Upper lobe of left lung (tissue), 6 donors: ENCODE measurements at regions not wholly inside any gene's neighbourhood (a gene's known extent, or its start where the extent isn't known, plus 50 kb on each side); places are given as distances from the start of the nearest gene placed in this dataset.

Experiments
- ATAC-seq, 2 donors: fragments of 200-7000 bp; cut with Tn5 transposase; one replicate each; pipeline ENCODE4 v1.9.1; 2022; ENCODE audit warnings: mild to moderate bottlenecking in 2 of 2, moderate library complexity in 2 of 2; ENCODE audit not compliant: low FRiP score in 2 of 2
- DNase-seq, 2 donors: peaks; one replicate each; pipeline ENCODE4 v3.0.0-alpha.2; 2019 to 2020
- H3K27ac ChIP-seq, 4 donors: fragments of 200-600 bp; sonication (generic); one replicate each; pipeline ENCODE4 v1.5.1; 2016 to 2019
- H3K27me3 ChIP-seq, 4 donors: fragments of 200-600 bp; sonication (generic); one replicate each; pipeline ENCODE4 v1.5.1; 2017 to 2019
- H3K36me3 ChIP-seq, 4 donors: fragments of 200-600 bp; sonication (generic); one replicate each; pipeline ENCODE4 v1.5.1; 2016 to 2019
- H3K4me1 ChIP-seq, 4 donors: fragments of 200-600 bp; sonication (generic); one replicate each; pipeline ENCODE4 v1.5.1; 2018 to 2019
- H3K4me3 ChIP-seq, 4 donors: fragments of 200-600 bp; sonication (generic); one replicate each; pipeline ENCODE4 v1.5.1; 2017 to 2019; ENCODE audit warnings: mild to moderate bottlenecking in 2 of 4, moderate library complexity in 1 of 4
- H3K9me3 ChIP-seq, 4 donors: fragments of 200-600 bp; sonication (generic); one replicate each; pipeline ENCODE4 v1.5.1; 2018 to 2019
- CTCF ChIP-seq, 6 experiments: fragments of 450-650 bp in 4 of 6; fragments of 200-600 bp in 2 of 6; sonication (generic) in 2 of 6; IDR thresholded peaks; one replicate each; pipeline ENCODE4 v1.5.1; 2016 to 2019; ENCODE audit warnings: antibody characterized with exemption in 6 of 6
- EP300 ChIP-seq, 4 donors: sonication (generic); formaldehyde crosslinking; IDR thresholded peaks; one replicate each; pipeline ENCODE4 v1.5.1; 2017; ENCODE audit warnings: antibody characterized with exemption in 4 of 4, control low read depth in 2 of 4
- POLR2A ChIP-seq, 4 donors: fragments of 450-650 bp; IDR thresholded peaks; one replicate each; pipeline ENCODE4 v1.5.1; 2016 to 2017; ENCODE audit warnings: antibody characterized with exemption in 4 of 4, mild to moderate bottlenecking in 2 of 4
- POLR2AphosphoS5 ChIP-seq, 2 donors: sonication (generic); formaldehyde crosslinking; IDR thresholded peaks; one replicate each; pipeline ENCODE4 v1.5.1; 2017; ENCODE audit warnings: antibody characterized with exemption in 2 of 2
- WGBS, 2 donors: methylation state at CpG; one replicate each; pipeline ENCODE4 v1.1.5; 2017 to 2018; 5-methylcytosine and 5-hydroxymethylcytosine counted together
- donor health status: DM: no; HTN: no; CAD: no; lungs with moderate emphysema.
- donor health status: DM: no; HTN: yes; CAD: no; lungs with severe emphysema.

- no peak for DNase-seq
- TF ChIP-seq EP300 (IDR thresholded peaks at IDR 0.05), result no peak
- TF ChIP-seq POLR2A (IDR thresholded peaks at IDR 0.05), result no peak
- TF ChIP-seq CTCF (IDR thresholded peaks at IDR 0.05), result no peak
- no peak for TF ChIP-seq POLR2AphosphoS5 (IDR thresholded peaks at IDR 0.05)
- no peak for ATAC-seq
- 75 to 78% methylated on average over 6 of the region's 6 CpGs for WGBS, 2 donors
- H3K27me3 ChIP-seq, result no peaks in the 10 kb centered on the region
- no peaks in the 10 kb centered on the region for H3K9me3 ChIP-seq
- no peak overlapping the region for H3K4me3 ChIP-seq
- H3K36me3 ChIP-seq, result no peaks in the 10 kb centered on the region
- H3K27ac ChIP-seq, result no peak overlapping the region
- H3K4me1 ChIP-seq, result no peaks in the 10 kb centered on the region
These were observed 1035.1 kb upstream of the SLC39A10 start for GRCh38 chr2:194621945-194622344.

- Histone ChIP-seq H3K27ac (no peak overlapping the region), H3K4me3 (no peak overlapping the region), H3K9me3 (no peaks in the 10 kb centered on the region), H3K36me3 (no peaks in the 10 kb centered on the region), H3K4me1 (no peaks in the 10 kb centered on the region), H3K27me3 (no peaks in the 10 kb centered on the region)
- no peak for ATAC-seq
- TF ChIP-seq POLR2A (IDR thresholded peaks at IDR 0.05), result no peak
- TF ChIP-seq CTCF (IDR thresholded peaks at IDR 0.05), result no peak
- no peak for TF ChIP-seq EP300 (IDR thresholded peaks at IDR 0.05)
- no peak for TF ChIP-seq POLR2AphosphoS5 (IDR thresholded peaks at IDR 0.05)
- no peak for DNase-seq
These were observed 1037.7 kb upstream of the SLC39A10 start for GRCh38 chr2:194619366-194619765.

- DNase-seq (no peak), ATAC-seq (no peak)
- no peaks in the 10 kb centered on the region for H3K9me3 ChIP-seq
These were observed 1038.6 kb upstream of the SLC39A10 start for GRCh38 chr2:194618432-194618831.

GRCh38 chr2:194616334-194616733 lies 1040.7 kb upstream of the SLC39A10 start:
- no peaks in the 10 kb centered on the region for H3K4me1 ChIP-seq
- DNase-seq (no peak), ATAC-seq (no peak)
- TF ChIP-seq CTCF (IDR thresholded peaks at IDR 0.05) (no peak), EP300 (IDR thresholded peaks at IDR 0.05) (no peak), POLR2AphosphoS5 (IDR thresholded peaks at IDR 0.05) (no peak), POLR2A (IDR thresholded peaks at IDR 0.05) (no peak)
- no peaks in the 10 kb centered on the region for H3K9me3 ChIP-seq
- H3K36me3 ChIP-seq, result no peaks in the 10 kb centered on the region
- 42 to 48% methylated on average over 1 of the region's 1 CpG for WGBS, 2 donors
- H3K27ac ChIP-seq, result no peak overlapping the region
- H3K4me3 ChIP-seq, result no peak overlapping the region
- H3K27me3 ChIP-seq, result no peaks in the 10 kb centered on the region

More at GRCh38 chr2:194618432-194618831, 1038.6 kb upstream of the SLC39A10 start:
- no peaks in the 10 kb centered on the region for H3K4me1 ChIP-seq
- no peaks in the 10 kb centered on the region for H3K36me3 ChIP-seq
- no peaks in the 10 kb centered on the region for H3K27me3 ChIP-seq
- no peak for TF ChIP-seq POLR2AphosphoS5 (IDR thresholded peaks at IDR 0.05)
- TF ChIP-seq POLR2A (IDR thresholded peaks at IDR 0.05), result no peak
- no peak for TF ChIP-seq CTCF (IDR thresholded peaks at IDR 0.05)
- H3K27ac ChIP-seq, result no peak overlapping the region
- no peak overlapping the region for H3K4me3 ChIP-seq

GRCh38 chr2:194610297-194610696 lies 1046.7 kb upstream of the SLC39A10 start:
- no peaks in the 10 kb centered on the region for H3K36me3 ChIP-seq
- H3K4me1 ChIP-seq, result no peaks in the 10 kb centered on the region
- no peak overlapping the region for H3K4me3 ChIP-seq
- TF ChIP-seq CTCF (IDR thresholded peaks at IDR 0.05) (no peak), POLR2AphosphoS5 (IDR thresholded peaks at IDR 0.05) (no peak), EP300 (IDR thresholded peaks at IDR 0.05) (no peak), POLR2A (IDR thresholded peaks at IDR 0.05) (no peak)
- no peak overlapping the region for H3K27ac ChIP-seq
- ATAC-seq (no peak), DNase-seq (no peak)
- H3K27me3 ChIP-seq, result no peaks in the 10 kb centered on the region
- H3K9me3 ChIP-seq, result peaks cover 0 to 2% (median under 1%) of the 10 kb centered on the region in 4 donors
